Thoracic aorta (tissue), 2 donors: ENCODE measurements at regions not wholly inside any gene's neighbourhood (a gene's known extent, or its start where the extent isn't known, plus 50 kb on each side); places are given as distances from the start of the nearest gene placed in this dataset.

Source experiments
- ATAC-seq: fragments of 150-250 bp; one replicate; pipeline ENCODE4 v1.8.0; 2017; ENCODE audit warnings: low read depth; ENCODE audit not compliant: insufficient number of reproducible peaks, low FRiP score
- DNase-seq: peaks from one replicate; pipeline ENCODE4 v3.0.0-alpha.2; 2020; ENCODE audit warnings: low spot score
- H3K27ac ChIP-seq, 2 donors: fragments of 200-600 bp; sonication (generic); 1 replicate in 1 of 2; 2 replicates in 1 of 2; pipeline ENCODE4 v1.5.1; 2016; ENCODE audit warnings: mild to moderate bottlenecking in 2 of 2, moderate library complexity in 2 of 2
- H3K27me3 ChIP-seq: fragments of 200-600 bp; sonication (generic); replicated peaks from 2 replicates; pipeline ENCODE4 v1.6.0; 2016; ENCODE audit warnings: mild to moderate bottlenecking; ENCODE audit not compliant: insufficient read depth
- H3K36me3 ChIP-seq: fragments of 200-600 bp; sonication (generic); one replicate; pipeline ENCODE4 v1.5.1; 2016
- H3K4me1 ChIP-seq, 2 donors: fragments of 200-600 bp; sonication (generic); 1 replicate in 1 of 2; 2 replicates in 1 of 2; pipeline versions ENCODE4 v1.5.1 to v1.6.0; 2016; ENCODE audit warnings: low read depth in 2 of 2, mild to moderate bottlenecking in 1 of 2; ENCODE audit not compliant: control insufficient read depth in 1 of 2
- H3K4me3 ChIP-seq: fragments of 200-600 bp; sonication (generic); 2 replicates; pipeline ENCODE4 v1.5.1; 2016; ENCODE audit warnings: mild to moderate bottlenecking
- H3K9me3 ChIP-seq: fragments of 200-600 bp; sonication (generic); 2 replicates; pipeline ENCODE4 v1.5.1; 2016
- CTCF ChIP-seq: fragments of 200-600 bp; sonication (generic); IDR thresholded peaks from one replicate; pipeline ENCODE4 v1.5.1; 2019; ENCODE audit warnings: antibody characterized with exemption

GRCh38 chr6:40678941-40679340 is 91.8 kb upstream of the LRFN2 start:
- Histone ChIP-seq H3K4me1 (no peaks in the 10 kb centered on the region), H3K4me3 (no peak overlapping the region)
- ATAC-seq, result no peak

GRCh38 chr6:40674170-40674569 is 87.0 kb upstream of the LRFN2 start:
- H3K9me3 ChIP-seq, result no peaks in the 10 kb centered on the region
- DNase-seq (no peak), ATAC-seq (no peak)
- no peaks in the 10 kb centered on the region for H3K27me3 ChIP-seq
- TF ChIP-seq CTCF, result no peak
- no peaks in the 10 kb centered on the region for H3K36me3 ChIP-seq
- no peak overlapping the region for H3K4me3 ChIP-seq
- H3K4me1 ChIP-seq, result no peaks in the 10 kb centered on the region
- H3K27ac ChIP-seq, result no peak overlapping the region

More at GRCh38 chr6:40678941-40679340, 91.8 kb upstream of the LRFN2 start:
- Histone ChIP-seq H3K9me3 (no peaks in the 10 kb centered on the region), H3K27me3 (no peaks in the 10 kb centered on the region), H3K36me3 (no peaks in the 10 kb centered on the region), H3K27ac (no peak overlapping the region)
- no peak for TF ChIP-seq CTCF
- DNase-seq, result no peak

- no peak for DNase-seq
- no peaks in the 10 kb centered on the region for H3K9me3 ChIP-seq
- H3K36me3 ChIP-seq, result no peaks in the 10 kb centered on the region
- ATAC-seq, result no peak
- H3K27ac ChIP-seq, result no peak overlapping the region
- TF ChIP-seq CTCF, result no peak
- H3K4me1 ChIP-seq, result no peaks in the 10 kb centered on the region
- no peaks in the 10 kb centered on the region for H3K27me3 ChIP-seq
- H3K4me3 ChIP-seq, result no peak overlapping the region
Measured at GRCh38 chr6:40672087-40672486, 84.9 kb upstream of the LRFN2 start.

GRCh38 chr6:40671694-40672050 is 84.5 kb upstream of the LRFN2 start:
- no peaks in the 10 kb centered on the region for H3K9me3 ChIP-seq
- H3K27ac ChIP-seq, result no peak overlapping the region
- ATAC-seq, result no peak
- no peaks in the 10 kb centered on the region for H3K4me1 ChIP-seq
- no peaks in the 10 kb centered on the region for H3K36me3 ChIP-seq
- DNase-seq, result no peak
- no peak overlapping the region for H3K4me3 ChIP-seq
- TF ChIP-seq CTCF, result no peak
- no peaks in the 10 kb centered on the region for H3K27me3 ChIP-seq

GRCh38 chr6:40671001-40671693 is 84.0 kb upstream of the LRFN2 start:
- ATAC-seq (no peak), DNase-seq (no peak)
- Histone ChIP-seq H3K36me3 (no peaks in the 10 kb centered on the region), H3K9me3 (no peaks in the 10 kb centered on the region), H3K4me3 (no peak overlapping the region), H3K27ac (no peak overlapping the region), H3K4me1 (no peaks in the 10 kb centered on the region), H3K27me3 (no peaks in the 10 kb centered on the region)
- TF ChIP-seq CTCF, result no peak
